Common myeloid progenitor, CD34-positive (primary cell): ENCODE measurements at regions not wholly inside any gene's neighbourhood (a gene's known extent, or its start where the extent isn't known, plus 50 kb on each side); places are given as distances from the start of the nearest gene placed in this dataset.

Experiments
- CTCF ChIA-PET: fragments of 350-600 bp; sonication (Branson Sonifier 250); formaldehyde crosslinking; loops from one replicate; lab custom pipeline; 2021; ENCODE audit warnings: antibody characterized with exemption; lab: Charles Lee
- POLR2A ChIA-PET: fragments of 350-600 bp; sonication (Branson Sonifier 250); formaldehyde crosslinking; loops from one replicate; lab custom pipeline; 2021; ENCODE audit warnings: antibody characterized with exemption; lab: Charles Lee
- DNase-seq, 3 donors: peaks; one replicate each; pipeline versions ENCODE4 v3.0.0 to v3.0.0-alpha.2; 2013
- H3K27ac ChIP-seq, 2 experiments: 1 replicate in 1 of 2; 2 replicates in 1 of 2; pipeline ENCODE4 v1.7.0; 2013; ENCODE audit warnings: inconsistent platforms in 2 of 2, low read length in 2 of 2, mild to moderate bottlenecking in 2 of 2, low read depth in 1 of 2, moderate library complexity in 1 of 2; ENCODE audit not compliant: severe bottlenecking in 2 of 2, insufficient read depth in 1 of 2, poor library complexity in 1 of 2
- H3K27me3 ChIP-seq, 5 experiments: replicated peaks in 2 of 5; 1 replicate in 3 of 5; 2 replicates in 2 of 5; pipeline versions ENCODE4 v1.6.1 to v1.7.0; 2013; ENCODE audit warnings: low read length in 4 of 5, mild to moderate bottlenecking in 2 of 5, moderate library complexity in 2 of 5, inconsistent platforms in 1 of 5; ENCODE audit not compliant: insufficient read depth in 5 of 5, control insufficient read depth in 4 of 5
- H3K36me3 ChIP-seq, 4 experiments: 1 replicate in 2 of 4; 2 replicates in 2 of 4; pipeline versions ENCODE4 v1.6.1 to v1.7.0; 2013; ENCODE audit warnings: low read length in 3 of 4, control low read depth in 1 of 4, mild to moderate bottlenecking in 1 of 4; ENCODE audit not compliant: control insufficient read depth in 4 of 4, insufficient read depth in 4 of 4
- H3K4me1 ChIP-seq, 4 experiments: 1 replicate in 3 of 4; 2 replicates in 1 of 4; pipeline versions ENCODE4 v1.6.1 to v1.7.1; 2013; ENCODE audit warnings: low read length in 3 of 4, mild to moderate bottlenecking in 3 of 4, control low read depth in 1 of 4, inconsistent platforms in 1 of 4, moderate library complexity in 1 of 4; ENCODE audit not compliant: control insufficient read depth in 4 of 4, insufficient read depth in 4 of 4; ENCODE audit errors: control extremely low read depth in 1 of 4
- H3K4me3 ChIP-seq, 7 experiments: 1 replicate in 4 of 7; 2 replicates in 3 of 7; pipeline versions ENCODE4 v1.5.1 to v1.7.0; 2013; ENCODE audit warnings: mild to moderate bottlenecking in 7 of 7, low read length in 6 of 7, moderate library complexity in 6 of 7, inconsistent platforms in 2 of 7, low read depth in 2 of 7, control low read depth in 1 of 7; ENCODE audit not compliant: insufficient read depth in 4 of 7, control insufficient read depth in 1 of 7; ENCODE audit errors: extremely low read depth in 1 of 7
- H3K9me3 ChIP-seq, 5 experiments: 1 replicate in 4 of 5; 2 replicates in 1 of 5; pipeline versions ENCODE4 v1.6.1 to v1.7.1; 2013; ENCODE audit warnings: low read length in 4 of 5, mild to moderate bottlenecking in 2 of 5, inconsistent platforms in 1 of 5, low read depth in 1 of 5, moderate library complexity in 1 of 5; ENCODE audit not compliant: control insufficient read depth in 4 of 5, insufficient read depth in 2 of 5; ENCODE audit errors: control extremely low read depth in 1 of 5
- WGBS: methylation state at CpG from one replicate; pipeline ENCODE4 v1.1.5; 2013; ENCODE audit not compliant: insufficient coverage; 5-methylcytosine and 5-hydroxymethylcytosine counted together

DNA sequence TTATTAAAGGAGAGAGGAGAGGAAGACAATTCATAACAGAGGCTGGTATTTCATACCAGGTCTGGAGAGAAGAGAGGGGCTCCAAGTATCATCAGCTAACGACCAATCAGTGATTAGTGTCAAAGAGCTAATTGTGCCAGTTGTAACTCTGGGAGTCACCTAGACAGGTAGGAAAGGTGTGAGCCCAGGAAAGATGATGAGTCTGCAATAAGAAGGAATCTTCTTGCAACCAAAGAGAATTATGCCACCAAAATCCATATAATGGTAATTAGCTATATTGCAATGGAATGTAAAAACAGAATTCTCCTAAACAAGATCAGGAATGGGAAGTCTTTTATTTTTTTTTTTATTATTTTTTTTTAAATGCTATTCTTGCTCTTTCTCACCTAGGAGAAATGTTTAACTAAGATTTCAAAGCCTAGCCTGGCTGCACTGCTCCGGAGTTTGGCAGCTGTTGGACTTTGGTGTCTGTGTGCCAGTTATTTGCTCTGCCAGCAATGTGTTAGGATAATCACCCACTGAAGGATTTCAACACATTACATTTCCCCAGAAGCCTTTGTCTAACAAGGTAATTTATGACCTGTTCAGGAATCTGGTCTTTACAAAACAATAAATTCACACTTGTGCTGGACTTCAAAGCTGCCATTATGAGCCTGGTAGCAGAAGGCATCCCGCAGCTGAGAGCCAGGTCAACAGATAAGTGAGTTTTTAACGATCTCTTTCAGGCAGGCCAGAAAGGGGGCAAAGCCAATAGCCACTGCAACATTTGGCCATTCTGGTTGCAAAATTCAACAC is 89.4 kb downstream of the FOXB1 start:
- H3K4me1 ChIP-seq, result peaks cover 0 to 2% (median 0%) of the 10 kb centered on the region in 4 experiments
- no peaks in the 10 kb centered on the region for H3K27me3 ChIP-seq
- H3K4me3 ChIP-seq, result no peak overlapping the region
- peaks cover 0 to 8% (median 0%) of the 10 kb centered on the region in 5 experiments for H3K9me3 ChIP-seq
- DNase-seq, result no peak
- 68% methylated on average over 4 of the region's 4 CpGs for WGBS
- CTCF ChIA-PET, result no interaction called here
- no peak overlapping the region for H3K27ac ChIP-seq
- POLR2A ChIA-PET, result no interaction called here
- no peaks in the 10 kb centered on the region for H3K36me3 ChIP-seq

DNA sequence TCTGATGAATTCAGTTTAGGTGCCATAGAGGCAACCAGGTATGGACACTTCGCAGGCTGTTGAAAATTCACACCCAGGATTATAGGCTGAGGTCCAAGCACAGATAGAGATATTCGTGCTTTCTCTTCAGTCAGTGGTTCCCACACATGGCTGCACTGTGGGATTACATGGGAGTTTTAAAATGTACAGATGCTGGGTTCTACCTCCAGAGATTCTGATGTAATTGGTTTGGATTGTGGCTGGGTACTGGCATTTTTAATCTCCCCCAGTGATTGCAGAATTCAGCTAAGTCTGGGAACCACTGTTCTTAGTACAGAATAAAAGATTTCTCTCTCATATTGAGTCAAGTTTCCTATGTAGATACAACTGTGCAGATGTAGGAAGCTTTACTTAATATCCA is 91.6 kb downstream of the FOXB1 start:
- WGBS, result 100% methylated on average over 2 of the region's 2 CpGs
- Histone ChIP-seq H3K36me3 (no peaks in the 10 kb centered on the region), H3K4me1 (peaks cover 0 to 8% (median 3%) of the 10 kb centered on the region in 4 experiments), H3K9me3 (peaks cover 0 to 8% (median 0%) of the 10 kb centered on the region in 5 experiments), H3K27ac (no peak overlapping the region), H3K4me3 (no peak overlapping the region), H3K27me3 (no peaks in the 10 kb centered on the region)
- POLR2A ChIA-PET, result no interaction called here
- no peak for DNase-seq
- CTCF ChIA-PET, result no interaction called here

DNA sequence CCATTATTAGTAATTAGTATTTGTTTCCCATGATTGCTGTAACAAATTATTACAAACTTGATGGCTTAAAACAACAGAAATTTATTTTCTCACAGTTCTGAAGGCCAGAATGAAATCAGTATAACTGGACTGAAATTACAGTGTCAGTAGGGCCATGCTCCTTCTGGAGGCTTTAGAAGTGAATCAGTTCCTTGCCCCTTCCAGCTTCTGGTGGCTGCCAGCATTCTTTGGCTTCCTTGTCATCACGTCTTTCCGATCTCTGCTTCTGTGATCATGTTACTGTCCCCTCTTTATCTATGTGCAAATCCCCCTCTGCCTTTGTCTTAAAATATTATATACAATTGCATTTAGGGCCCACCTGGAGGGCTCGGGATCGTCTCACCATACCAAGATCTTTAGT is 92.0 kb downstream of the FOXB1 start:
- ChIA-PET CTCF (no interaction called here), POLR2A (interaction anchor here (0.6 kb wide), 1 partner anchor 47 kb away, joined by 4 read pairs; no protein-coding TSS in a partner anchor)
- Histone ChIP-seq H3K36me3 (no peaks in the 10 kb centered on the region), H3K27ac (no peak overlapping the region), H3K4me1 (peaks cover 0 to 8% (median 3%) of the 10 kb centered on the region in 4 experiments), H3K9me3 (peaks cover 0 to 8% (median 0%) of the 10 kb centered on the region in 5 experiments), H3K4me3 (no peak overlapping the region), H3K27me3 (no peaks in the 10 kb centered on the region)
- WGBS, result 100% methylated on average over 2 of the region's 4 CpGs
- no peak for DNase-seq

GRCh38 chr15:60101416-60101815 is 97.3 kb downstream of the FOXB1 start:
- CTCF ChIA-PET, result interaction anchor here (0.9 kb wide), 1 partner anchor 98 kb away, joined by 3 read pairs; the partner anchor contains the start of gene FOXB1
- WGBS, result 100% methylated on average over 3 of the region's 4 CpGs
- DNase-seq, result no peak

GRCh38 chr15:60102748-60103147 is 98.6 kb downstream of the FOXB1 start:
- CTCF ChIA-PET, result no interaction called here
- H3K27me3 ChIP-seq, result no peaks in the 10 kb centered on the region
- H3K9me3 ChIP-seq, result peaks cover 0 to 2% (median 0%) of the 10 kb centered on the region in 5 experiments
- H3K4me3 ChIP-seq, result no peak overlapping the region
- H3K36me3 ChIP-seq, result no peaks in the 10 kb centered on the region
- POLR2A ChIA-PET, result no interaction called here
- H3K4me1 ChIP-seq, result peaks cover 0 to 8% (median 3%) of the 10 kb centered on the region in 4 experiments
- no peak overlapping the region for H3K27ac ChIP-seq
- DNase-seq, result no peak

More at GRCh38 chr15:60101416-60101815, 97.3 kb downstream of the FOXB1 start:
- POLR2A ChIA-PET, result no interaction called here
- Histone ChIP-seq H3K4me1 (peaks cover 0 to 8% (median 3%) of the 10 kb centered on the region in 4 experiments), H3K27me3 (no peaks in the 10 kb centered on the region), H3K36me3 (no peaks in the 10 kb centered on the region), H3K27ac (no peak overlapping the region), H3K9me3 (peaks cover 0 to 8% (median 0%) of the 10 kb centered on the region in 5 experiments), H3K4me3 (no peak overlapping the region)

DNA sequence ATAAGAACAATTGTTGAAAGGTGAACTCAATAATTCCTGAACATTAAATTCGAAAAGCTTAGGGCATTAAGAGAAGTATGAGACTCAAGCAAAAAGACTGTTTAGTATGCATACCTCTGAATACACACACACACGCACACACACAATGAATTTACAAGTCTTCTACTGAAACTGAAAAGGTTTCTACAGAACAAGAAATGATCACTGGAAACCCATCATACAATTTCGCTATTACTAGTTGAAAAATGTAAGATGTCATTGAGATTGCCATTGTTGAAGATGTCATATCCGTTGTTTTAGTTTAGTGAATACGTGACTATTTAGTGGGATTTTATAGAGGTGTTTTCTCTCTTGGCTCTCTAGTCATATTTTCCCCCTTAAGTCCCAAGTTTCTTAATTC is 106.8 kb downstream of the FOXB1 start:
- Histone ChIP-seq H3K36me3 (no peaks in the 10 kb centered on the region), H3K4me1 (no peaks in the 10 kb centered on the region), H3K4me3 (no peak overlapping the region), H3K9me3 (peaks cover 0 to under 1% (median 0%) of the 10 kb centered on the region in 5 experiments), H3K27ac (no peak overlapping the region), H3K27me3 (peaks cover 0 to 1% (median 0%) of the 10 kb centered on the region in 5 experiments)
- ChIA-PET POLR2A (interaction anchor here (0.6 kb wide), 1 partner anchor 530 kb away, joined by 5 read pairs; no protein-coding TSS in a partner anchor), CTCF (interaction anchor here (1.2 kb wide), 1 partner anchor 31 kb away, joined by 3 read pairs; no protein-coding TSS in a partner anchor)
- DNase-seq, result no peak
- no CpG with 5 or more reads among the region's 5 CpGs for WGBS
